ENCODE measurements at regions not wholly inside any gene's neighbourhood (a gene's known extent, or its start where the extent isn't known, plus 50 kb on each side); places are given as distances from the start of the nearest gene placed in this dataset.

- TF ChIP-seq CTCF (conservative IDR thresholded peaks at IDR 0.05) (no peak), ZFX (IDR thresholded peaks at IDR 0.05) (no peak)
These were observed 144.2 kb downstream of the PDHA2 start for GRCh38 chr4:95984081-95984480.
